NB4 (cell line): ENCODE measurements at regions not wholly inside any gene's neighbourhood (a gene's known extent, or its start where the extent isn't known, plus 50 kb on each side); places are given as distances from the start of the nearest gene placed in this dataset.

Source experiments
- POLR2A ChIP-seq: IDR thresholded peaks from 2 replicates; pipeline ENCODE4 v1.6.1; 2011; ENCODE audit warnings: mild to moderate bottlenecking; ENCODE audit not compliant: insufficient read length; ENCODE audit errors: extremely low read depth
- TF ChIP-seq, protein P1 (sequence below): IDR thresholded peaks from 2 replicates; pipeline ENCODE4 v1.6.1; 2011; ENCODE audit warnings: low read depth, low read length

GRCh38 chr14:101167428-101167827 lies 263.9 kb upstream of the RTL1 start:
- no peak for TF ChIP-seq POLR2A
- TF ChIP-seq, protein P1, sequence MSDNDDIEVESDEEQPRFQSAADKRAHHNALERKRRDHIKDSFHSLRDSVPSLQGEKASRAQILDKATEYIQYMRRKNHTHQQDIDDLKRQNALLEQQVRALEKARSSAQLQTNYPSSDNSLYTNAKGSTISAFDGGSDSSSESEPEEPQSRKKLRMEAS, result no peak
